Caco-2 (cell line): ENCODE measurements at regions not wholly inside any gene's neighbourhood (a gene's known extent, or its start where the extent isn't known, plus 50 kb on each side); places are given as distances from the start of the nearest gene placed in this dataset.

Experiments used
- BruUV-seq: library from RNA; stranded (reverse); fragments of 400-500 nt; replicated peaks from 2 replicates; lab custom pipeline; 2021; lab: Mats Ljungman, UMichigan
- CTCF ChIA-PET: fragments of 300-600 bp; sonication (Branson Sonifier 250); formaldehyde crosslinking; loops from one replicate; lab custom pipeline; 2022; ENCODE audit warnings: antibody characterized with exemption; lab: Charles Lee
- POLR2A ChIA-PET: fragments of 300-600 bp; sonication (Branson Sonifier 250); formaldehyde crosslinking; loops from one replicate; lab custom pipeline; 2022; ENCODE audit warnings: antibody characterized with exemption; lab: Charles Lee
- DNase-seq, 2 experiments: peaks; one replicate each; pipeline versions ENCODE4 v3.0.0 to v3.0.0-alpha.2; 2020 to 2022
- H3K27me3 ChIP-seq: replicated peaks from 2 replicates; pipeline ENCODE4 v1.6.0; 2011; ENCODE audit warnings: low read length; ENCODE audit not compliant: control insufficient read depth, insufficient read depth
- H3K36me3 ChIP-seq: 2 replicates; pipeline ENCODE4 v1.5.1; 2011; ENCODE audit warnings: low read length; ENCODE audit not compliant: control insufficient read depth, insufficient read depth
- H3K4me1 ChIP-seq: fragments of 250-450 bp; sonication (Bioruptor Pico); 2 replicates; pipeline ENCODE4 v1.5.1; 2020; ENCODE audit warnings: mild to moderate bottlenecking
- H3K4me3 ChIP-seq: 2 replicates; pipeline ENCODE4 v1.5.1; 2011; ENCODE audit warnings: low read depth, mild to moderate bottlenecking, control low read depth, low read length
- H3K9me3 ChIP-seq: fragments of 250-450 bp; sonication (Bioruptor Pico); 2 replicates; pipeline ENCODE4 v1.5.1; 2020; ENCODE audit warnings: mild to moderate bottlenecking, moderate library complexity
- H3K27ac Mint-ChIP-seq: one replicate; pipeline ENCODE4 v1.8.0; 2022; ENCODE audit warnings: mixed read lengths; ENCODE audit not compliant: unreplicated experiment
- H3K27me3 Mint-ChIP-seq: one replicate; pipeline ENCODE4 v1.8.0; 2022; ENCODE audit warnings: mixed read lengths; ENCODE audit not compliant: insufficient read depth, unreplicated experiment
- H3K36me3 Mint-ChIP-seq: one replicate; pipeline ENCODE4 v1.8.0; 2022; ENCODE audit warnings: mild to moderate bottlenecking, mixed read lengths; ENCODE audit not compliant: insufficient read depth, unreplicated experiment
- H3K4me1 Mint-ChIP-seq: one replicate; pipeline ENCODE4 v1.8.0; 2022; ENCODE audit warnings: low read depth, mixed read lengths; ENCODE audit not compliant: unreplicated experiment
- H3K4me3 Mint-ChIP-seq: one replicate; pipeline ENCODE4 v1.8.0; 2022; ENCODE audit warnings: mild to moderate bottlenecking, moderate library complexity, mixed read lengths; ENCODE audit not compliant: unreplicated experiment
- H3K9me3 Mint-ChIP-seq: one replicate; pipeline ENCODE4 v1.8.0; 2022; ENCODE audit warnings: mixed read lengths; ENCODE audit not compliant: unreplicated experiment
- intact Hi-C: fragments of 100-400 bp; cut with micrococcal nuclease; formaldehyde crosslinking; loops from one replicate; pipeline ENCODE4 v1.10.0; 2022; ENCODE audit not compliant: unreplicated experiment
- TF ChIP-seq, protein P1 (sequence below), 2 experiments: fragments of 200-600 bp in 1 of 2; IDR thresholded peaks; 1 replicate in 1 of 2; 2 replicates in 1 of 2; pipeline versions ENCODE4 v1.5.1 to v1.8.0; 2011 to 2022; ENCODE audit warnings: antibody characterized with exemption in 1 of 2, control low read depth in 1 of 2, inconsistent platforms in 1 of 2, low read depth in 1 of 2, low read length in 1 of 2, mild to moderate bottlenecking in 1 of 2, moderate library complexity in 1 of 2; ENCODE audit not compliant: insufficient read depth in 1 of 2, severe bottlenecking in 1 of 2, unreplicated experiment in 1 of 2

DNA sequence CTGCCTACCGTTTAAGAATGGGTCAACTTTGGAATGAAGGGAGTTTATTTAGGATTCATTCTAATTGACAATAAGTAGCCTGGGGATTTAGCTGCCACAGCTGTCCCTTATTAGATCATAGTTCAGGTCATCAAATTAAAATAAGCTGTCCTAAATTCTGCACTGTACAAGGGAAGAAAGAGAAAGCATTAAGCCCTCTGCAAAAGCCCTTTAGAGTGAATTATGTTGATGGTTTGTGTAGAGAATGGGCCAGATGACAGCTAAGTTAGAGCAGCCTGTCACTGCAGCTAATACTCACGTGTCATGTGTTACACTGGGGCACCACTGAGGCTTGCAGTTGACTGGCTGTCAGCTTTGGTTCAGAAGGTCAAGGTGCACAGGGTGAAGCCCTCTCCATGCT, 737.1 kb upstream of the SLC10A2 start:
- Mint-ChIP-seq H3K4me1 (no peaks in the 10 kb centered on the region), H3K4me3 (no peak overlapping the region), H3K9me3 (no peaks in the 10 kb centered on the region), H3K27me3 (peaks cover 9% of the 10 kb centered on the region), H3K27ac (no peak overlapping the region), H3K36me3 (no peaks in the 10 kb centered on the region)
- H3K27me3 ChIP-seq, result no peaks in the 10 kb centered on the region
- no peaks in the 10 kb centered on the region for H3K4me1 ChIP-seq
- intact Hi-C loops, result no loop called here
- TF ChIP-seq, protein P1, sequence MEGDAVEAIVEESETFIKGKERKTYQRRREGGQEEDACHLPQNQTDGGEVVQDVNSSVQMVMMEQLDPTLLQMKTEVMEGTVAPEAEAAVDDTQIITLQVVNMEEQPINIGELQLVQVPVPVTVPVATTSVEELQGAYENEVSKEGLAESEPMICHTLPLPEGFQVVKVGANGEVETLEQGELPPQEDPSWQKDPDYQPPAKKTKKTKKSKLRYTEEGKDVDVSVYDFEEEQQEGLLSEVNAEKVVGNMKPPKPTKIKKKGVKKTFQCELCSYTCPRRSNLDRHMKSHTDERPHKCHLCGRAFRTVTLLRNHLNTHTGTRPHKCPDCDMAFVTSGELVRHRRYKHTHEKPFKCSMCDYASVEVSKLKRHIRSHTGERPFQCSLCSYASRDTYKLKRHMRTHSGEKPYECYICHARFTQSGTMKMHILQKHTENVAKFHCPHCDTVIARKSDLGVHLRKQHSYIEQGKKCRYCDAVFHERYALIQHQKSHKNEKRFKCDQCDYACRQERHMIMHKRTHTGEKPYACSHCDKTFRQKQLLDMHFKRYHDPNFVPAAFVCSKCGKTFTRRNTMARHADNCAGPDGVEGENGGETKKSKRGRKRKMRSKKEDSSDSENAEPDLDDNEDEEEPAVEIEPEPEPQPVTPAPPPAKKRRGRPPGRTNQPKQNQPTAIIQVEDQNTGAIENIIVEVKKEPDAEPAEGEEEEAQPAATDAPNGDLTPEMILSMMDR (IDR thresholded peaks at IDR 0.05; ENCODE audit: insufficient read depth in 1 of 2, low read depth in 1 of 2, low read length in 1 of 2, severe bottlenecking in 1 of 2, unreplicated experiment in 1 of 2), result no peak
- H3K36me3 ChIP-seq, result no peaks in the 10 kb centered on the region
- no TSS peak for BruUV-seq
- no peak overlapping the region for H3K4me3 ChIP-seq
- ChIA-PET POLR2A (no interaction called here), CTCF (no interaction called here)
- DNase-seq, result no peak
- no peaks in the 10 kb centered on the region for H3K9me3 ChIP-seq

DNA sequence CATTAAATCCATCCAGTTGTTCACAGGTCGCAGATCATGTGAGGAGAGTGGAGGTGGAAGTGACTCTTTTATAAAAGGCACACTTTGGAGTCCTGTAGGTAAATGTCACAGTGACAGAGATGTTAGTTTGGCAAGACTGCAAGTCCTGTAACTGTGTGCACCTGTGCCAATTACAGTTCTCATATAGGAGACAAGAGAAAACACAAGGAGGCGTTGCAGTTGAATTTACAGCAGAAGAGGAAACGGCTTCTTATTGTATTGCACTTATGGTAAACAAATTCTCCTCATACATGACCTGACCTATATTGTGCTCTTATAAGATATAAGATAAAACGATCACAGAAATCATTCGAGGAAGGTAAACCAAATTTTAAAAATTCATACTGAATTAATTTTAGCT, 732.8 kb upstream of the SLC10A2 start:
- no peaks in the 10 kb centered on the region for H3K36me3 Mint-ChIP-seq
- no TSS peak for BruUV-seq
- intact Hi-C loops, result no loop called here
- no peak overlapping the region for H3K4me3 Mint-ChIP-seq
- H3K4me1 Mint-ChIP-seq, result no peaks in the 10 kb centered on the region
- TF ChIP-seq, protein P1 (IDR thresholded peaks at IDR 0.05; ENCODE audit: insufficient read depth in 1 of 2, low read depth in 1 of 2, low read length in 1 of 2, severe bottlenecking in 1 of 2, unreplicated experiment in 1 of 2), result no peak
- H3K27me3 Mint-ChIP-seq, result peaks cover 5% of the 10 kb centered on the region
- no peaks in the 10 kb centered on the region for H3K9me3 Mint-ChIP-seq
- H3K27me3 ChIP-seq, result no peaks in the 10 kb centered on the region
- ChIA-PET CTCF (no interaction called here), POLR2A (no interaction called here)
- H3K9me3 ChIP-seq, result no peaks in the 10 kb centered on the region
- no peak overlapping the region for H3K4me3 ChIP-seq
- DNase-seq, result no peak
- no peaks in the 10 kb centered on the region for H3K4me1 ChIP-seq
- no peaks in the 10 kb centered on the region for H3K36me3 ChIP-seq
- no peak overlapping the region for H3K27ac Mint-ChIP-seq

DNA sequence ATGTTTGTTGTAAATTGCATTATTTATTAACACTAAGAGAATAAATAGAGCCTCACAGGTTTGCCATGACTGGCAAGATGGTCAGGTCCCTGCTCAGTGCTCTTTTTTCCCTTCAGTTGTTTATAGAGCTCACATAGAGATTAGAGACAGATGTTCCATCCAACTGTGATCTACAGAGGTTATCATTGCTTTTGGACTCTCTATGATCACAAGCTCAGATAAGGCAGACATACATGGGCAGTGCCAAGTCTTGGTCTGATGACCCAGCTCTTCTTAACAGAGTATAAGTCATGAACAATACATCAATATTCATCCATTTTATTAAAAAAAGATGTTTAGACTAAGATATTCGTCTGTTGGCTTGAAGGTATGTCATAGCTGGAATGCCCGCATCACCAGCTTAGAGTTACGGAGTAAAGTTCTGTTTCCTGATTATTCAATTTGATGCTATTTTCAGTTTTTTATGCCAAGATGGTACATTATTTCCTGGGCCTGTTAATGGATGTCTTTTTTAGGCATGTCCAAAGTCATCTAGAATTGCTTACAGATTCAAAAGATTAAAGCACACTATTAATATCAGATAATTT, 729.8 kb upstream of the SLC10A2 start:
- ChIA-PET POLR2A (no interaction called here), CTCF (no interaction called here)
- Histone ChIP-seq H3K9me3 (no peaks in the 10 kb centered on the region), H3K36me3 (no peaks in the 10 kb centered on the region), H3K27me3 (no peaks in the 10 kb centered on the region), H3K4me1 (no peaks in the 10 kb centered on the region), H3K4me3 (no peak overlapping the region)
- no peak overlapping the region for H3K27ac Mint-ChIP-seq
- intact Hi-C loops, result no loop called here
- no peaks in the 10 kb centered on the region for H3K9me3 Mint-ChIP-seq
- H3K36me3 Mint-ChIP-seq, result no peaks in the 10 kb centered on the region
- TF ChIP-seq, protein P1 (IDR thresholded peaks at IDR 0.05; ENCODE audit: insufficient read depth in 1 of 2, low read depth in 1 of 2, low read length in 1 of 2, severe bottlenecking in 1 of 2, unreplicated experiment in 1 of 2), result no peak
- no TSS peak for BruUV-seq
- no peak for DNase-seq
- H3K27me3 Mint-ChIP-seq, result peaks cover 5% of the 10 kb centered on the region
- H3K4me1 Mint-ChIP-seq, result no peaks in the 10 kb centered on the region
- H3K4me3 Mint-ChIP-seq, result no peak overlapping the region
